Mononuclear cell (primary cell): ENCODE measurements at regions not wholly inside any gene's neighbourhood (a gene's known extent, or its start where the extent isn't known, plus 50 kb on each side); places are given as distances from the start of the nearest gene placed in this dataset.

Experiments
- H3K27me3 ChIP-seq: 2 replicates; pipeline ENCODE4 v1.6.0; 2011; ENCODE audit warnings: low read length, control low read depth; ENCODE audit not compliant: insufficient read depth
- H3K4me1 ChIP-seq: 2 replicates; pipeline ENCODE4 v1.5.1; 2011; ENCODE audit warnings: mild to moderate bottlenecking, low read length, control low read depth; ENCODE audit not compliant: insufficient read depth
- H3K4me3 ChIP-seq: 2 replicates; pipeline ENCODE4 v1.5.1; 2011; ENCODE audit warnings: mild to moderate bottlenecking, low read length, moderate library complexity
- H3K9me3 ChIP-seq: 2 replicates; pipeline ENCODE4 v1.5.1; 2011; ENCODE audit warnings: low read depth, mild to moderate bottlenecking, control low read depth, low read length

DNA sequence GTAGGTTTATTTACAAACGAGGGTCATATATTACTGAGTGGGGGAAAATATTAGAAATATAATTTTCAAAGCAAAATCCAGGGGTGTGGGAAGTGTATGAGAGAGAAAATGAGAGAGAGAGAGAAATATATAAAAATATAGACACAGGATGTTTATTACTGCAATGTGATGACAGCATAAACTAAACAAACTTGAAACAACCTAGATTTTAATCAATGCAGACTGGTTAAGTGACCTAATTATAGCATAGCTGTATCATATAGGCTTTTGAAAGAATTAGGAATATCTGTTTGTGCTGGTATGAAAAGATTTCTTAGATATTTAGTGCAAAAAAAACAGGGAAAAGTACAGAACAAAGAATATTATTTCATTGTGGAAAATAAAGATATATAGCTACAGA is 280.5 kb downstream of the ACTL7B start:
- Histone ChIP-seq H3K4me1 (peaks cover 12% of the 10 kb centered on the region), H3K4me3 (no peak overlapping the region), H3K27me3 (no peaks in the 10 kb centered on the region), H3K9me3 (no peaks in the 10 kb centered on the region)

DNA sequence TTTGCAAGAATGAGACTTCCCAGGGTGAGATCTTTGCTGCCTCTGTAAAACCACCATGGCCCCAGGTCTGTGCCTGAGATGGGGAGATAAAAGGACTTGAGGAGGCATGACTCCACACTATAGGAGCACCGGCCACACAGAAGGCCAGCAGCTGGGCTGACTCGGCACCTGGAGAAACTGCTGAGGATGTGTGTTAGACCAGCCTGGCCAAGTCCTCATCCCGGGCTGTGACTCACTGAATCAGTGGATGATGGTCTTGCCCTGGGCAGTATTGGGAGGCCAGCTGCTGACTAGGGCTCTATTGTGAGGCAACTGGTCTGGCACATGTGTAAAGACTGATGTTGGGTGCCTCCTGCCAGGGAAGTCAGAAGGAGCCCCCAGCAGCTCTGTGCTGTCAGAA is 286.2 kb downstream of the ACTL7B start:
- Histone ChIP-seq H3K9me3 (no peaks in the 10 kb centered on the region), H3K27me3 (no peaks in the 10 kb centered on the region), H3K4me1 (no peaks in the 10 kb centered on the region), H3K4me3 (no peak overlapping the region)

DNA sequence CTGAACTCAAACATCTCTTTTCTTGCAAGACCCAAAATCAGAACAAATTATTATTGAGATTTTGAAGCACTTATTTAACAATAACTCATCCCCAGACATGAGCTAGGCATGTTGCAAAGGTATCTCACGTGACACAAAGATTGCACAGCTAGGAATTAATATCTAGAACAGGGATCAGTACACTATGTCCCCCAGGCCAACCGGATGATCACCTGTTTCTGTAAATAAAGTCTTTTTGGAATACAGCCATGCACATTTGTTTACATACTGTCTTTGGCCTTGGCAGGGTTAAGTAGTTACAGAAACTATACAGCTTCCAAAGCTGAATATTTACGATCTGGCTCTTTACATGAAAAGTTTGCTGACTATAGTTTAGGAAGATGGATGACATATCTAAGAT is 287.7 kb downstream of the ACTL7B start:
- no peaks in the 10 kb centered on the region for H3K27me3 ChIP-seq
- no peak overlapping the region for H3K4me3 ChIP-seq
- no peaks in the 10 kb centered on the region for H3K4me1 ChIP-seq
- H3K9me3 ChIP-seq = no peaks in the 10 kb centered on the region

DNA sequence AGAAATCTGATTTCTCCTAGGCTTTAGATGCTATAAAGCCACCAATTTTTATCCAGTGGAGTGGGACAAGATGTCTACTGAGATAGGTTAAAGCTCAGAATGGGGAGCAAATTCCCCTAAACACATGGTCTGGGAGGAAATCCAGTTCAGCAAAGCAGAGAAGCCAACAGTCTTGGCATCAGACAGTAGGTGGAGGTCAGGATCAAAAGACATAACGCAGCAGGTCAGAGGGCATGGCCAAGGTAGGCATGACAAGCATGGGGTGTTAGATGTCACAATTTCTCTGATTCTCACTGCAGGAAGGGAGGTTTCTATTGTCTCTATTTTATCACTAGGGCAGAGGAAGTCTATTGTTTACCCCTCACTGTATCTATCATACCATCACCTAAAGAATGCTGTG is 288.2 kb downstream of the ACTL7B start:
- no peak overlapping the region for H3K4me3 ChIP-seq
- H3K9me3 ChIP-seq = no peaks in the 10 kb centered on the region
- H3K4me1 ChIP-seq = no peaks in the 10 kb centered on the region
- H3K27me3 ChIP-seq = no peaks in the 10 kb centered on the region

GRCh38 chr9:108565651-108566378 is 290.0 kb downstream of the ACTL7B start:
- Histone ChIP-seq H3K9me3 (no peaks in the 10 kb centered on the region), H3K4me3 (no peak overlapping the region), H3K27me3 (no peaks in the 10 kb centered on the region), H3K4me1 (no peaks in the 10 kb centered on the region)

- no peaks in the 10 kb centered on the region for H3K9me3 ChIP-seq
- H3K4me1 ChIP-seq = no peaks in the 10 kb centered on the region
- no peaks in the 10 kb centered on the region for H3K27me3 ChIP-seq
- H3K4me3 ChIP-seq = no peak overlapping the region
Observed at GRCh38 chr9:108562176-108562575, 293.6 kb downstream of the ACTL7B start.

DNA sequence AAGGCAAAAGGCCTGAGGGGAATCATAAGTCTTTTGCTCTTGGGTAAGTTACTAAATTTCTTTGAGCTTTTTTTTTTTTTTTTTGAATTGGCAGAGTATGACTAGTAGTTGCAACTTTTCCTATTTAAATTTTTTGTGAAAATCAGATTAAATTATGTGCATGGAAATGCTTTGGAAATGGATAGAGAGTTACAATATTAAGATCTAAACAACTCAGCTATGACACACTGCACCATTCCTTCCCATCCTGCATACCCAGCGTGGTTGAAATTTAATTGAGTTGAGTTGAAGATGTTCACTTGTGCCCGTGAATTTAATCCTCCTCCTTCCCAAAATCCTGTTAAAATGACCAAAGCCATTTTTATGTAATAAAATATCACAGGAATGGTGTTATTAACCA is 296.4 kb downstream of the ACTL7B start:
- no peaks in the 10 kb centered on the region for H3K9me3 ChIP-seq
- H3K27me3 ChIP-seq = no peaks in the 10 kb centered on the region
- H3K4me1 ChIP-seq = no peaks in the 10 kb centered on the region
- no peak overlapping the region for H3K4me3 ChIP-seq

DNA sequence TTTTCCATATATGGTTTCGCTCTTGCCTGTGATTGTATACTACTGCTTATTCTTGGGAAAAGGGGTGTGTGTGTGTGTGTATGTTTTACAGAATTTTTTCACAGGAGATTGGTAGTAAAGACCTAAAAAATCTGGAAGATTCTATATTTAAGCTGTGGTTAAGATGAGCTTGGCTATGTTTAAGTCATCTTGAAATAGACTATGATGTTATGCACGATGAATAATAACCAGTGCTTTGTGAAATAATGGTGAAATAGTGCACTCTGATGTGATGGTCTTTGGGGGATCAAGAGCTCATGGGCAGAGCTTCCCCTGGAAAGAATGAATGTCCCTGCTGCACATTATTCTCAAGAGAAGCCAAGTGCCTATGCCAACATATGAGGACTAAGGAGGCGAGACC is 301.0 kb downstream of the ACTL7B start:
- Histone ChIP-seq H3K9me3 (no peaks in the 10 kb centered on the region), H3K4me3 (no peak overlapping the region), H3K4me1 (peaks cover 4% of the 10 kb centered on the region), H3K27me3 (no peaks in the 10 kb centered on the region)

DNA sequence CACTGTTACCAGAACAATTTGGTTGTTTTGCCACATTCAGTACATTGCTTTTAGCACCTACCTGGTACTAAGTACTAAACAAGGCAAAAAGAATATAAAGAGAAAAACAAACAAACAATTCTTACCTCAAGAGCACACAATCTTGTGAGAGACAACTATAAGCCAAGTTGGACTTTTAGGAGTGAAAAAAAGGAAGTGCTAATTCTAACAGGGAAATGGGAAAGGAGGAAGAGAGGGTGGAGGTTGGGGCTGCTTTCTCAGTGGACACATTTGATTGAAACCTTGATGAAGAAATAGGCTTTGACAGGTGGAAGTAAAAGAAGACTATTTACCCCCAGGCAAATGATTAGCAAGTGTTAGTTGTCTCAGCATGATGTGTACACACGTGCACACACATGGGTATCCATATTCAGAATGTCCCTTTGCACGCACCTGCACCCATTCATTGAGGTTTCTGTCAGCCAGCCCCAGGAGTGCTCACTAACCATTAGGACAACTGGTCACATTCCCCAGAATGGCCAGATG is 302.6 kb downstream of the ACTL7B start:
- no peaks in the 10 kb centered on the region for H3K27me3 ChIP-seq
- no peaks in the 10 kb centered on the region for H3K9me3 ChIP-seq
- H3K4me1 ChIP-seq = peaks cover 4% of the 10 kb centered on the region
- H3K4me3 ChIP-seq = no peak overlapping the region

DNA sequence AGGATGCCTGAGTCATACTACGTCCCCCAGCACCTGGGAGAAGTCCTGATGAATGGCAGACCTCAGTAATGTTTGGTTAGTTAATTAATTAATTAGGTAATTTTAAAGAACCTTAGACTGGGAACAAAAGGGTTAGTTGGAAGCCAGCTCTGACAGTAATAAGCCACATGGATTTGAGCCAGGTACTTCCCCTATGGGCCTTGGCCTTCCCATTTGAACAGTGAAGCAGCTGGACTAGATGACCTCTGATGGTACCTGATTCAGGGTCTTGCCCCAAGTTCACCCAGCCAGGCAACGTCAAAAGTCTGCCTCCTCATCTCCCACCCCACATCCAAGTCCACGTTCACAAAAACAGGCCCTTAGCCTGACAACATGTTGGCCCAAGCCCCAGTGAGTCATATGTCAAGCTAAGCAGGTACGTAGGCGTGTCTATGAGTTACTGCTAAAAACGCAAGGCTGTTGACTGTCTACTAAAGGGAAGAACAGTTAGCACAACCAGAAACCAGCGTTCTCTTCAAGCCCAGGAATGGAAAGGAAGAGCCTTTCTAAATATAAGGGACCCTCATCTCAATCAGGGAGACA is 303.2 kb downstream of the ACTL7B start:
- Histone ChIP-seq H3K4me1 (peaks cover 4% of the 10 kb centered on the region), H3K9me3 (no peaks in the 10 kb centered on the region), H3K27me3 (no peaks in the 10 kb centered on the region), H3K4me3 (no peak overlapping the region)

DNA sequence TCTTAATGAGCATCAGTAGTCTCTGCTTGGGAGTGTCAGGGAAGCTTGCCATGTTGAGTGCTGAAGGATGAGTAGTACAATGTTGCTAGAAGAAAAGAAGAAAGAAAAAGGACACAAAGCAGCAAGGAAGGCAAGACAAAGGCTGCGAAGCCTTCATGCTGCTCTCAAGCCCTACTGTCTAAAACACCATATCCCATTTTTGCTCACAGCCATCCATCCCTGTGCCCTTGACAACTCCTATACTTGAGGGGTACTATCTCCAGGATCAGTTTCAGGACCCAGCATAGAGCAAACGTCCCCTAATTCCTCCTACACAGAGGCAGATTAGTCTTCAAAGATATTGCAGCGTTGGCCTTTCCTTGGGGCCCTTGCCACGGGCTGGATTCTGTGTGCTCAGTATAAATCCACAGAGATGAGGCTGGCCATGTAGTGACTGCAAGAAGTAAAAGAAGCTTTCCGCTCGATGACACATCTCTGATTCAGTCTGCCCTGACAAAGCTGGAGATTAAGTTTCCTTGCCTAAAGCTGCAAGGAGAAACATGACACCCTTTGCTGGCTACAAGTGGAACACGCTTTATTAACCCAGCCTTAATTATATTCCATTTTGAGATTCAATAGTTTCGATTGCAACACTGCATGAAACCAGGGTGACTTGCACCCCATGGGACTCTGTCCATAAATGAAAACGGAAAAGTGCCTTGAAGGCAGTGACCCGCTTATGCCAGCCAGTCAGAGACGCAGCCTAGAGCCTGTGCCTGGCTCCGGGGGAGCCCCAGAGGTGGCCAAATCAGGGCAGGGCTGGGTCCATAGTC is 304.6 kb downstream of the ACTL7B start:
- H3K4me1 ChIP-seq = peaks cover 4% of the 10 kb centered on the region
- H3K9me3 ChIP-seq = no peaks in the 10 kb centered on the region
- H3K27me3 ChIP-seq = no peaks in the 10 kb centered on the region
- H3K4me3 ChIP-seq = no peak overlapping the region

DNA sequence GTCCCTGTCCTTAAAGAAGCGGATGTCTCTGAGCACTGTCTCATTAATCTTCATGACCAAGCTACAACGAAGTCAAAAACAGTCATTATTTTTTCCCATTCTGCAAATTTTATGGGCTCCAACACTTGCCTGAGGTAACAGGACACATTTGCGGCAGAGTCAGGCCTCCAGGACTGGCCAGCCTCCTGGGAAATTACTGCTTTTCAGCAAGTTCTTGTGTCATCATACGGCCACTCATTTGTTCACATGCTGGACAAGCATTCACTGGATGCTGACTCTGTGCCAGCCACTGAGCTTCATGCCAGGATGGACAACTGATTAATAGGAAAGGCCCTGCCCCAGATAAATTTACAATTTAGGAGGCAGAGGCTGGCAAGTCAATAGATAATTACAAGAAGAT is 305.7 kb downstream of the ACTL7B start:
- no peaks in the 10 kb centered on the region for H3K9me3 ChIP-seq
- no peaks in the 10 kb centered on the region for H3K27me3 ChIP-seq
- H3K4me3 ChIP-seq = no peak overlapping the region
- peaks cover 4% of the 10 kb centered on the region for H3K4me1 ChIP-seq

GRCh38 chr9:108549184-108549583 is 306.6 kb downstream of the ACTL7B start:
- Histone ChIP-seq H3K4me1 (peaks cover 4% of the 10 kb centered on the region), H3K27me3 (no peaks in the 10 kb centered on the region), H3K9me3 (no peaks in the 10 kb centered on the region), H3K4me3 (no peak overlapping the region)

DNA sequence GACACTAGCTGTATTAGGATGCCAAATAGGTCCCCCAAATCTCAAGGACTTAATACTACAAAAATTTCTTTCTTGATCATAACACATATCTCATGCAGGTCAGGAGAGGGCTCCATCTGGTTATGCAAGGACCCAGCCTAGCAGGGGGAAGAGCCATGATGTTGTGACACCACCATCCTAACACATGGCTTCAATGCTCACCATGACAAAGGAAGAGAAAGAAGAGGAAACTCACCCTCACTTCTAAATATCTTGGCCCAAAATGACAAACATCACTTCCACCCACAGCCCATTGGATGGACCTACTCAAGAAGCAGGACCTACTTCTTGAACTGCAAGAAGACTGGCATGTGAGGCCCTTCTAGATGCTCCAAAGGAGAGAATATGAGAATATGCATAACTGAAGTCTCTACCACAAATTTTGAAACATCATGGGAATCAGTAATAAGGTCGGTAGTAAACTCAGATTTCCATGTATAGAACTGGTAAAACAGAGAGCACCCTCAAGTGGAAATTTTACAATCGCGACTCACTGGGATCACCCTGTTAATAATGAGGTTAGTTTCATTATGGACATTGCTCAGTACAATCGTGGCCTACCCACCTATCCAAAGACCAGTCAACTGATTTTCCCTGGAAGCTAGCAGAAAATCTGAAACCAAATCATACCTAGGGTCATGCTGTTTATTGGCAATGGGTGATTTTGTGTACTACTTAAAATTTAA is 308.2 kb downstream of the ACTL7B start:
- H3K4me3 ChIP-seq = no peak overlapping the region
- no peaks in the 10 kb centered on the region for H3K4me1 ChIP-seq
- H3K9me3 ChIP-seq = no peaks in the 10 kb centered on the region
- no peaks in the 10 kb centered on the region for H3K27me3 ChIP-seq

DNA sequence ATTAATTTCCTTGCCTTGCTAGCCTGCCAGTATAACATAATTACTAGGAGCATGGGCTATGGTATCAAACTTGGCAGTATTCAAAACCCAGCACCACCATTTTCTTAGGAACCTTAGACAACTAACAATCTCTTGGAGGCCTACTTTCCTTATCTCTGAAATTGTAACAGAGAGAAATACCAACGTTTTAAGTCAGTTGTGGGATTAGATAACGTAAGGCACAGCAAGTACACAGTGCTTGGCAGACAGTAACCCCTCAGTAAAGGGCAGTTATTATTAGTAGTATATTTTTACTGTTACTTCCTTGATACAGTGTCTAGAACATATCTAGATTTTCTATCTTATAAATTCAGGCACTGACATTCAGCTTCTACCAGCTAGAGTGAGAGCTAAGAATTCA is 309.6 kb downstream of the ACTL7B start:
- no peaks in the 10 kb centered on the region for H3K4me1 ChIP-seq
- H3K9me3 ChIP-seq = no peaks in the 10 kb centered on the region
- H3K4me3 ChIP-seq = no peak overlapping the region
- no peaks in the 10 kb centered on the region for H3K27me3 ChIP-seq
